Gastrocnemius medialis (tissue), 4 donors: ENCODE measurements at regions not wholly inside any gene's neighbourhood (a gene's known extent, or its start where the extent isn't known, plus 50 kb on each side); places are given as distances from the start of the nearest gene placed in this dataset.

Source experiments
- CTCF ChIP-seq, 5 experiments: fragments of 450-650 bp in 3 of 5; fragments of 200-600 bp in 2 of 5; sonication (generic) in 2 of 5; IDR thresholded peaks in 4 of 5; conservative IDR thresholded peaks in 1 of 5; 1 replicate in 4 of 5; 2 replicates in 1 of 5; pipeline ENCODE4 v1.5.1; 2016 to 2019; ENCODE audit warnings: antibody characterized with exemption in 5 of 5, mild to moderate bottlenecking in 3 of 5, moderate library complexity in 3 of 5
- POLR2A ChIP-seq, 2 donors: fragments of 450-650 bp; IDR thresholded peaks; one replicate each; pipeline ENCODE4 v1.6.1; 2017; ENCODE audit warnings: antibody characterized with exemption in 2 of 2, mild to moderate bottlenecking in 2 of 2, moderate library complexity in 2 of 2

GRCh38 chr14:27634056-27634970 lies 1036.5 kb upstream of the NOVA1 start:
- TF ChIP-seq CTCF (IDR thresholded peaks at IDR 0.05 in 4 of 5, conservative IDR thresholded peaks at IDR 0.05 in 1 of 5), result no peak
- TF ChIP-seq POLR2A (IDR thresholded peaks at IDR 0.05), result no peak
